A549 (cell line): ENCODE measurements at regions not wholly inside any gene's neighbourhood (a gene's known extent, or its start where the extent isn't known, plus 50 kb on each side); places are given as distances from the start of the nearest gene placed in this dataset.

Experiments used
- FOSB ChIP-seq: fragments of 250-450 bp; sonication (Bioruptor Pico); IDR thresholded peaks from 2 replicates; pipeline ENCODE4 v1.5.0; 2020; ENCODE audit warnings: mild to moderate bottlenecking, moderate library complexity
- JUN ChIP-seq, 2 experiments: fragments of >200 bp; sonication (Bioruptor Twin); formaldehyde crosslinking; IDR thresholded peaks; 2 replicates in 1 of 2; 3 replicates in 1 of 2; pipeline ENCODE4 v1.6.1; 2016 to 2017
- JUNB ChIP-seq: fragments of >200 bp; sonication (Bioruptor Twin); formaldehyde crosslinking; IDR thresholded peaks from 2 replicates; pipeline ENCODE4 v1.6.1; 2016
- MAFK ChIP-seq: fragments of 450-650 bp; IDR thresholded peaks from 2 replicates; pipeline ENCODE4 v1.6.1; 2014; ENCODE audit not compliant: partially characterized antibody
- MYC ChIP-seq: IDR thresholded peaks from 2 replicates; pipeline ENCODE4 v1.6.1; 2012; ENCODE audit warnings: mild to moderate bottlenecking, inconsistent platforms, low read length, improper control_type of control experiment, borderline replicate concordance
- POLR2A ChIP-seq: IDR thresholded peaks from 2 replicates; pipeline ENCODE4 v1.6.1; 2012; ENCODE audit warnings: mild to moderate bottlenecking, low read length
- POLR2AphosphoS2 ChIP-seq: conservative IDR thresholded peaks from 2 replicates; pipeline ENCODE4 v1.6.1; 2012; ENCODE audit warnings: low read length, improper control_type of control experiment, inconsistent platforms
- RFX5 ChIP-seq: fragments of 450-650 bp; IDR thresholded peaks from 2 replicates; pipeline ENCODE4 v1.7.1; 2014; ENCODE audit warnings: antibody characterized with exemption, mild to moderate bottlenecking, moderate library complexity
- SMC3 ChIP-seq: fragments of >200 bp; sonication (Bioruptor Twin); formaldehyde crosslinking; IDR thresholded peaks from 3 replicates; pipeline ENCODE4 v1.6.1; 2018; ENCODE audit warnings: inconsistent platforms
- TF ChIP-seq, protein P1 (sequence below): fragments of >200 bp; sonication (Bioruptor Twin); formaldehyde crosslinking; IDR thresholded peaks from 3 replicates; pipeline ENCODE4 v1.5.1; 2016
- TF ChIP-seq, protein P2 (sequence below): fragments of 150-350 bp; IDR thresholded peaks from 2 replicates; pipeline ENCODE4 v1.6.1; 2014; ENCODE audit warnings: low read depth, mild to moderate bottlenecking, low read length

DNA sequence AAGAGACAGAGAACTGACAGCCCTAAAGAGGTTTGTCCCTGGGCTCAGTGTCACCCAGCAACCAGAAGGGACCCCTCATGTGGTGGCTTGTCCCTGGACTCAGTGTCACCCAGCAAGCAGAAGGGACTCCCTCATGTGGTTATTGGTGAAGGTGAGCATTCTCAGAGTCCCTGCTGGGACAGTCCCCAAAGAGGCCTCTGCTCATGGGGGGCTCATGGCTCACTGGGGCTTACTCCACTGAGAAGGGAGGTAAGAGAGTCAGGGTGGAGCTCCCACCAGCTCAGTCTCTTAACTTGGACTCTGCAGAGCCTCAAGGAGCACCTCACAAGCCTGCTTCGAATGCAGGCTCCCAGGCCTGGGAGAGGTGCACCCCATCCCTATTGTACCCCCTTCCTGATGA, 145.2 kb upstream of the COPS8 start:
- TF ChIP-seq POLR2A (no peak), JUN (IDR thresholded peaks at IDR 0.05) (no peak), FOSB (CRISPR knock-in tag) (no peak), POLR2AphosphoS2 (no peak), MYC (no peak), JUNB (no peak), RFX5 (no peak), MAFK (no peak), SMC3 (no peak)
- TF ChIP-seq, protein P1, sequence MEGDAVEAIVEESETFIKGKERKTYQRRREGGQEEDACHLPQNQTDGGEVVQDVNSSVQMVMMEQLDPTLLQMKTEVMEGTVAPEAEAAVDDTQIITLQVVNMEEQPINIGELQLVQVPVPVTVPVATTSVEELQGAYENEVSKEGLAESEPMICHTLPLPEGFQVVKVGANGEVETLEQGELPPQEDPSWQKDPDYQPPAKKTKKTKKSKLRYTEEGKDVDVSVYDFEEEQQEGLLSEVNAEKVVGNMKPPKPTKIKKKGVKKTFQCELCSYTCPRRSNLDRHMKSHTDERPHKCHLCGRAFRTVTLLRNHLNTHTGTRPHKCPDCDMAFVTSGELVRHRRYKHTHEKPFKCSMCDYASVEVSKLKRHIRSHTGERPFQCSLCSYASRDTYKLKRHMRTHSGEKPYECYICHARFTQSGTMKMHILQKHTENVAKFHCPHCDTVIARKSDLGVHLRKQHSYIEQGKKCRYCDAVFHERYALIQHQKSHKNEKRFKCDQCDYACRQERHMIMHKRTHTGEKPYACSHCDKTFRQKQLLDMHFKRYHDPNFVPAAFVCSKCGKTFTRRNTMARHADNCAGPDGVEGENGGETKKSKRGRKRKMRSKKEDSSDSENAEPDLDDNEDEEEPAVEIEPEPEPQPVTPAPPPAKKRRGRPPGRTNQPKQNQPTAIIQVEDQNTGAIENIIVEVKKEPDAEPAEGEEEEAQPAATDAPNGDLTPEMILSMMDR = no peak
- TF ChIP-seq, protein P2, sequence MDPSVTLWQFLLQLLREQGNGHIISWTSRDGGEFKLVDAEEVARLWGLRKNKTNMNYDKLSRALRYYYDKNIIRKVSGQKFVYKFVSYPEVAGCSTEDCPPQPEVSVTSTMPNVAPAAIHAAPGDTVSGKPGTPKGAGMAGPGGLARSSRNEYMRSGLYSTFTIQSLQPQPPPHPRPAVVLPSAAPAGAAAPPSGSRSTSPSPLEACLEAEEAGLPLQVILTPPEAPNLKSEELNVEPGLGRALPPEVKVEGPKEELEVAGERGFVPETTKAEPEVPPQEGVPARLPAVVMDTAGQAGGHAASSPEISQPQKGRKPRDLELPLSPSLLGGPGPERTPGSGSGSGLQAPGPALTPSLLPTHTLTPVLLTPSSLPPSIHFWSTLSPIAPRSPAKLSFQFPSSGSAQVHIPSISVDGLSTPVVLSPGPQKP = no peak
